T47D (cell line): ENCODE measurements at regions not wholly inside any gene's neighbourhood (a gene's known extent, or its start where the extent isn't known, plus 50 kb on each side); places are given as distances from the start of the nearest gene placed in this dataset.

Experiments
- DNase-seq, 2 experiments: peaks; one replicate each; pipeline versions ENCODE4 v3.0.0 to v3.0.0-alpha.2; 2011 to 2012; ENCODE audit warnings: low read depth in 1 of 2, low spot score in 1 of 2
- JUND ChIP-seq: IDR thresholded peaks from 2 replicates; pipeline ENCODE4 v1.6.1; 2012; ENCODE audit warnings: low read depth
- in situ Hi-C: cut with HindIII; loops from 2 replicates; pipeline ENCODE4 v1.10.0; 2016; ENCODE audit warnings: low sequenced_read_pairs, low pct_unique_long_range_greater_than_20kb

GRCh38 chr3:43783987-43784639 is 93.4 kb downstream of the ABHD5 start:
- DNase-seq = no peak
- no peak for TF ChIP-seq JUND
- in situ Hi-C loops = no loop called here

DNA sequence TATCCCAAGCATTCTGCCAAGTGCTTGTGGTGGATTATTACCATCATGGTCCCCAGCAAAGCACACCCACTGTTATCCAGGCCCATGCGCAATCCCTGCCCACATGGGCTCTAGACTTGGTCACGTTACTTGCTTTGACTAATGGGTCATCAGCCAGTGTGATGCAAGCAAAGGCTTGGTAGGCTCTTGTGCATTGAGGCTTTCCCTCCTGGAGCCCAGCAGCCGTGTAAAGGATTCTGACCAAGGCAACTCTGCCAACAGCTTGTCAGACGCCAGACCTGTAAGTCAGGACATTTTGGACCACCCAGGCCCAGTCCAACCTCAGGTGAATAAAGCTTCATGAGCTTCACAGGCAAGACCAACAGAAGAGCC is 93.9 kb downstream of the ABHD5 start:
- TF ChIP-seq JUND = no peak
- in situ Hi-C loops = no loop called here
- DNase-seq = no peak

GRCh38 chr3:43785551-43785950 is 94.8 kb downstream of the ABHD5 start:
- in situ Hi-C loops = no loop called here
- TF ChIP-seq JUND = no peak
- no peak for DNase-seq

- no peak for DNase-seq
- TF ChIP-seq JUND = no peak
- in situ Hi-C loops = no loop called here
These were observed 95.4 kb downstream of the ABHD5 start for GRCh38 chr3:43786102-43786501.

- DNase-seq = no peak
- in situ Hi-C loops = no loop called here
- TF ChIP-seq JUND = no peak
These were observed 96.0 kb downstream of the ABHD5 start for GRCh38 chr3:43786526-43787305.

GRCh38 chr3:43787330-43787729 is 96.6 kb downstream of the ABHD5 start:
- TF ChIP-seq JUND = no peak
- in situ Hi-C loops = no loop called here
- DNase-seq = no peak

- no peak for DNase-seq
- in situ Hi-C loops = no loop called here
- TF ChIP-seq JUND = no peak
These were observed 98.3 kb downstream of the ABHD5 start for GRCh38 chr3:43789028-43789427.

- no peak for DNase-seq
- TF ChIP-seq JUND = no peak
- in situ Hi-C loops = no loop called here
These were observed 99.3 kb downstream of the ABHD5 start for GRCh38 chr3:43790060-43790459.

GRCh38 chr3:43790476-43790875 is 99.7 kb downstream of the ABHD5 start:
- in situ Hi-C loops = no loop called here
- no peak for DNase-seq
- no peak for TF ChIP-seq JUND

- no peak for DNase-seq
- in situ Hi-C loops = no loop called here
- no peak for TF ChIP-seq JUND
These were observed 100.5 kb downstream of the ABHD5 start for GRCh38 chr3:43791246-43791645.

- in situ Hi-C loops = no loop called here
- TF ChIP-seq JUND = no peak
- DNase-seq = peak in 1 of 2 experiments; percentile 29
These were observed 102.2 kb downstream of the ABHD5 start for GRCh38 chr3:43792904-43793303.

- in situ Hi-C loops = no loop called here
- no peak for DNase-seq
- TF ChIP-seq JUND = no peak
These were observed 103.1 kb downstream of the ABHD5 start for GRCh38 chr3:43793648-43794372.

GRCh38 chr3:43794776-43795175 is 104.0 kb downstream of the ABHD5 start:
- no peak for TF ChIP-seq JUND
- in situ Hi-C loops = no loop called here
- DNase-seq = no peak
